HepG2 (cell line): ENCODE measurements at regions not wholly inside any gene's neighbourhood (a gene's known extent, or its start where the extent isn't known, plus 50 kb on each side); places are given as distances from the start of the nearest gene placed in this dataset.

Experiments
- ATAC-seq: fragments of 200-7000 bp; cut with Tn5 transposase; 3 replicates; pipeline ENCODE4 v1.9.1; 2020; ENCODE audit warnings: mild to moderate bottlenecking, moderate library complexity
- BruUV-seq: library from RNA; stranded (reverse); fragments of 400-500 nt; replicated peaks from 2 replicates; lab custom pipeline; 2021; lab: Mats Ljungman, UMichigan
- CTCF ChIA-PET: fragments of 300-600 bp; formaldehyde crosslinking; extraction: SDS; loops from one replicate; lab custom pipeline; 2021; ENCODE audit warnings: low total read pairs, inconsistent platforms, low intra/inter-chr PET ratio; lab: Yijun Ruan, JAX
- POLR2A ChIA-PET: fragments of 350-600 bp; sonication (Branson Sonifier 250); formaldehyde crosslinking; loops from one replicate; lab custom pipeline; 2020; ENCODE audit warnings: antibody characterized with exemption, inconsistent platforms; lab: Yijun Ruan, JAX
- DNase-seq: peaks from one replicate; pipeline ENCODE4 v3.0.0-alpha.2; 2015; ENCODE audit warnings: low spot score
- FAIRE-seq: peaks from 3 replicates; lab custom pipeline; 2011; peaks lifted over from hg19 to GRCh38; lab: Jason Lieb, UNC
- H2AFZ ChIP-seq: one replicate; pipeline ENCODE4 v1.6.1; 2011; ENCODE audit warnings: low read length, inconsistent platforms
- H3K27ac ChIP-seq: fragments of 300-600 bp; 3 replicates; pipeline ENCODE4 v1.8.0; 2011; ENCODE audit warnings: mixed run types, mild to moderate bottlenecking, mixed read lengths, low read length, inconsistent platforms; ENCODE audit not compliant: insufficient read depth; ENCODE audit errors: extremely low read length
- H3K27me3 ChIP-seq, 2 experiments: fragments of 200-600 bp in 1 of 2; 2 replicates in 1 of 2; 3 replicates in 1 of 2; pipeline versions ENCODE4 v1.6.0 to v1.8.0; 2011; ENCODE audit warnings: low read length in 2 of 2, mild to moderate bottlenecking in 2 of 2, moderate library complexity in 2 of 2, inconsistent platforms in 1 of 2; ENCODE audit not compliant: insufficient read depth in 2 of 2, control insufficient read depth in 1 of 2
- H3K36me3 ChIP-seq, 2 experiments: fragments of 200-600 bp in 1 of 2; replicated peaks in 1 of 2; 2 replicates in 1 of 2; 3 replicates in 1 of 2; pipeline versions ENCODE4 v1.5.1 to v1.8.0; 2011; ENCODE audit warnings: low read length in 2 of 2, inconsistent platforms in 1 of 2; ENCODE audit not compliant: insufficient read depth in 2 of 2, control insufficient read depth in 1 of 2
- H3K4me1 ChIP-seq: 2 replicates; pipeline ENCODE4 v1.5.1; 2012; ENCODE audit warnings: low read length, inconsistent platforms; ENCODE audit not compliant: insufficient read depth
- H3K4me2 ChIP-seq: 2 replicates; pipeline ENCODE4 v1.6.0; 2011; ENCODE audit warnings: low read depth, low read length, inconsistent platforms
- H3K4me3 ChIP-seq, 3 experiments: fragments of 200-600 bp in 1 of 3; sonication (generic), shearing (Covaris generic) in 1 of 3; replicated peaks in 1 of 3; 2 replicates each; pipeline ENCODE4 v1.5.1; 2011 to 2016; ENCODE audit warnings: low read length in 3 of 3, inconsistent platforms in 2 of 3, low read depth in 2 of 3, mild to moderate bottlenecking in 2 of 3, control low read depth in 1 of 3, mixed read lengths in 1 of 3; ENCODE audit not compliant: insufficient read depth in 1 of 3
- H3K79me2 ChIP-seq: one replicate; pipeline ENCODE4 v1.6.1; 2011; ENCODE audit warnings: low read length, inconsistent platforms; ENCODE audit not compliant: insufficient read depth
- H3K9ac ChIP-seq: 2 replicates; pipeline ENCODE4 v1.6.0; 2011; ENCODE audit warnings: mild to moderate bottlenecking, low read depth, low read length, inconsistent platforms; ENCODE audit not compliant: insufficient read depth
- H3K9me3 ChIP-seq: 2 replicates; pipeline ENCODE4 v1.5.1; 2012; ENCODE audit warnings: mild to moderate bottlenecking, low read length
- H4K20me1 ChIP-seq: 2 replicates; pipeline ENCODE4 v1.6.0; 2011; ENCODE audit warnings: inconsistent platforms, mild to moderate bottlenecking, low read length, moderate library complexity; ENCODE audit not compliant: insufficient read depth
- BCL3 ChIP-seq: sonication (generic); formaldehyde crosslinking; IDR thresholded peaks from 2 replicates; pipeline ENCODE4 v1.5.1; 2020; ENCODE audit warnings: mild to moderate bottlenecking, missing genetic modification reagents, moderate library complexity
- ELF3 ChIP-seq: IDR thresholded peaks from 2 replicates; pipeline ENCODE4 v1.6.1; 2016; ENCODE audit warnings: missing genetic modification reagents, missing compliant biosample characterization
- FOXK2 ChIP-seq: fragments of 450-650 bp; IDR thresholded peaks from 2 replicates; pipeline ENCODE4 v1.6.1; 2016
- KLF13 ChIP-seq: sonication (generic); formaldehyde crosslinking; IDR thresholded peaks from 2 replicates; pipeline ENCODE4 v1.4.0; 2020; ENCODE audit warnings: mild to moderate bottlenecking, missing genetic modification reagents
- MATR3 ChIP-seq: sonication (generic); formaldehyde crosslinking; IDR thresholded peaks from 2 replicates; pipeline ENCODE4 v1.4.0; 2020; ENCODE audit warnings: missing genetic modification reagents
- RAD21 ChIP-seq: fragments of 450-650 bp; formaldehyde crosslinking; IDR thresholded peaks from 2 replicates; pipeline ENCODE4 v1.5.0; 2020; ENCODE audit warnings: mild to moderate bottlenecking
- SMARCC2 ChIP-seq: fragments of 450-650 bp; IDR thresholded peaks from 2 replicates; pipeline ENCODE4 v1.6.1; 2017; ENCODE audit warnings: antibody characterized with exemption, mild to moderate bottlenecking
- SP4 ChIP-seq: sonication (generic); formaldehyde crosslinking; IDR thresholded peaks from 2 replicates; pipeline ENCODE4 v1.8.1; 2023; ENCODE audit warnings: mild to moderate bottlenecking, missing genetic modification reagents
- ZBTB43 ChIP-seq: sonication (generic); formaldehyde crosslinking; conservative IDR thresholded peaks from 2 replicates; pipeline ENCODE4 v1.4.0; 2020; ENCODE audit warnings: missing genetic modification reagents
- ZGPAT ChIP-seq: IDR thresholded peaks from 2 replicates; pipeline ENCODE4 v1.6.1; 2016; ENCODE audit warnings: mild to moderate bottlenecking
- ZNF142 ChIP-seq: sonication (generic); formaldehyde crosslinking; IDR thresholded peaks from 2 replicates; pipeline ENCODE4 v1.4.0; 2020; ENCODE audit warnings: missing genetic modification reagents
- ZNF230 ChIP-seq: sonication (generic); formaldehyde crosslinking; IDR thresholded peaks from 2 replicates; pipeline ENCODE4 v1.4.0; 2020; ENCODE audit warnings: mild to moderate bottlenecking, missing genetic modification reagents
- ZNF232 ChIP-seq: sonication (generic); formaldehyde crosslinking; IDR thresholded peaks from 2 replicates; pipeline ENCODE4 v1.4.0; 2020; ENCODE audit warnings: missing genetic modification reagents, borderline replicate concordance
- WGBS: methylation state at CpG from one replicate; pipeline ENCODE4 v1.1.6; 2017; ENCODE audit warnings: low lambda C conversion rate; 5-methylcytosine and 5-hydroxymethylcytosine counted together
- in situ Hi-C: cut with HindIII; loops from 2 replicates; pipeline ENCODE4 v1.10.0; 2017; ENCODE audit warnings: low pct_unique_long_range_greater_than_20kb; ENCODE audit not compliant: extremely low pct_ligation_motif_present
- intact Hi-C: fragments of 100-400 bp; cut with micrococcal nuclease; formaldehyde crosslinking; loops from one replicate; pipeline ENCODE4 v1.10.0; 2022; ENCODE audit not compliant: unreplicated experiment

GRCh38 chr1:178652506-178653490 is 72.2 kb upstream of the RALGPS2 start (continued):
- TF ChIP-seq SMARCC2, result no peak
- TF ChIP-seq, all 625 proteins: peak for 0

- CTCF ChIA-PET, result no interaction called here
- BruUV-seq, result no TSS peak
- Histone ChIP-seq H3K36me3 (no peaks in the 10 kb centered on the region), H3K4me2 (no peak overlapping the region), H3K9ac (no peak overlapping the region), H3K27me3 (no peaks in the 10 kb centered on the region; a peak in 1 of 5 replicates), H3K27ac (no peak overlapping the region), H3K4me1 (peaks cover 12% of the 10 kb centered on the region), H2AFZ (no peak overlapping the region), H4K20me1 (no peaks in the 10 kb centered on the region), H3K4me3 (no peak overlapping the region), H3K79me2 (no peaks in the 10 kb centered on the region), H3K9me3 (no peaks in the 10 kb centered on the region)
- POLR2A ChIA-PET, result no interaction called here
- DNase-seq (no peak), ATAC-seq (no peak), FAIRE-seq (no peak)
- 57% methylated on average over 4 of the region's 4 CpGs for WGBS
- in situ Hi-C loops (no loop called here), intact Hi-C loops (no loop called here)
- TF ChIP-seq SP4 (CRISPR knock-in tag) (no peak), ZBTB43 (CRISPR knock-in tag) (no peak), ZNF232 (no peak), MATR3 (no peak), KLF13 (CRISPR knock-in tag) (no peak), RAD21 (CRISPR knock-in tag) (no peak), FOXK2 (no peak), ZGPAT (no peak), BCL3 (CRISPR knock-in tag) (no peak), ZNF230 (CRISPR knock-in tag) (no peak), ZNF142 (no peak), ELF3 (CRISPR knock-in tag) (no peak)
Observed at GRCh38 chr1:178659789-178660208, 65.2 kb upstream of the RALGPS2 start.
